ENCODE measurements at regions not wholly inside any gene's neighbourhood (a gene's known extent, or its start where the extent isn't known, plus 50 kb on each side); places are given as distances from the start of the nearest gene placed in this dataset.

GRCh38 chr1:114214016-114214415 is 60.3 kb upstream of the SYT6 start:
- no peak for TF ChIP-seq CTCF (conservative IDR thresholded peaks at IDR 0.05; ENCODE audit: low read depth, low read length)
- no peak for TF ChIP-seq EZH2 (IDR thresholded peaks at IDR 0.05; ENCODE audit: low read length, unreplicated experiment)
- no peak for TF ChIP-seq EZH2phosphoT487 (IDR thresholded peaks at IDR 0.05; ENCODE audit: borderline replicate concordance, low read length)
